CD4-positive, CD25-positive, alpha-beta regulatory T cell (primary cell): ENCODE measurements at regions not wholly inside any gene's neighbourhood (a gene's known extent, or its start where the extent isn't known, plus 50 kb on each side); places are given as distances from the start of the nearest gene placed in this dataset.
"Not testable (repeated sequence)": the region's sequence is repeated elsewhere in the genome, so short reads cannot be mapped to it uniquely, and the experiment has no call there.

Experiments used
- ATAC-seq, 2 donors: fragments of 150-1000 bp; cut with Tn5 transposase; one replicate each; pipeline ENCODE4 v1.10.0; 2021; ENCODE audit warnings: low read depth in 2 of 2, moderate number of reproducible peaks in 2 of 2, moderate library complexity in 1 of 2
- DNase-seq, 3 donors: peaks; one replicate each; pipeline versions ENCODE4 v3.0.0 to v3.0.0-alpha.2; 2012 to 2022; ENCODE audit warnings: mixed read lengths in 1 of 3
- H3K27ac ChIP-seq: one replicate; pipeline ENCODE4 v1.7.0; 2013; ENCODE audit warnings: mild to moderate bottlenecking, low read length; ENCODE audit not compliant: insufficient read depth, poor library complexity, severe bottlenecking
- H3K27me3 ChIP-seq: one replicate; pipeline ENCODE4 v1.7.0; 2013; ENCODE audit warnings: low read length; ENCODE audit not compliant: control insufficient read depth, insufficient read depth
- H3K36me3 ChIP-seq: one replicate; pipeline ENCODE4 v1.7.0; 2013; ENCODE audit warnings: mild to moderate bottlenecking, low read length, moderate library complexity; ENCODE audit not compliant: control insufficient read depth, insufficient read depth
- H3K4me1 ChIP-seq: 2 replicates; pipeline ENCODE4 v1.7.0; 2013; ENCODE audit warnings: mild to moderate bottlenecking, low read length; ENCODE audit not compliant: insufficient read depth, control insufficient read depth, poor library complexity, severe bottlenecking
- H3K4me3 ChIP-seq: one replicate; pipeline ENCODE4 v1.7.0; 2013; ENCODE audit warnings: low read depth, mild to moderate bottlenecking, low read length, moderate library complexity
- H3K9me3 ChIP-seq, 2 experiments: 1 replicate in 1 of 2; 2 replicates in 1 of 2; pipeline ENCODE4 v1.7.0; 2013; ENCODE audit warnings: low read length in 2 of 2, mild to moderate bottlenecking in 1 of 2, moderate library complexity in 1 of 2; ENCODE audit not compliant: control insufficient read depth in 2 of 2
- H3K27ac Mint-ChIP-seq, 3 donors: one replicate each; pipeline ENCODE4 v1.8.0; 2020 to 2022; ENCODE audit warnings: mild to moderate bottlenecking in 3 of 3, mixed read lengths in 3 of 3, moderate library complexity in 2 of 3
- H3K27me3 Mint-ChIP-seq: one replicate; pipeline ENCODE4 v1.8.0; 2022; ENCODE audit warnings: mild to moderate bottlenecking, mixed read lengths
- H3K36me3 Mint-ChIP-seq: one replicate; pipeline ENCODE4 v1.8.0; 2020; ENCODE audit warnings: mixed read lengths
- H3K4me1 Mint-ChIP-seq, 4 donors: one replicate each; pipeline ENCODE4 v1.8.0; 2020 to 2022; ENCODE audit warnings: mixed read lengths in 4 of 4, mild to moderate bottlenecking in 1 of 4
- H3K4me3 Mint-ChIP-seq, 4 donors: one replicate each; pipeline ENCODE4 v1.8.0; 2020 to 2022; ENCODE audit warnings: mild to moderate bottlenecking in 4 of 4, mixed read lengths in 4 of 4, moderate library complexity in 3 of 4
- H3K9me3 Mint-ChIP-seq, 7 donors: one replicate each; pipeline ENCODE4 v1.8.0; 2020 to 2022; ENCODE audit warnings: mixed read lengths in 7 of 7, mild to moderate bottlenecking in 3 of 7, moderate library complexity in 2 of 7

DNA sequence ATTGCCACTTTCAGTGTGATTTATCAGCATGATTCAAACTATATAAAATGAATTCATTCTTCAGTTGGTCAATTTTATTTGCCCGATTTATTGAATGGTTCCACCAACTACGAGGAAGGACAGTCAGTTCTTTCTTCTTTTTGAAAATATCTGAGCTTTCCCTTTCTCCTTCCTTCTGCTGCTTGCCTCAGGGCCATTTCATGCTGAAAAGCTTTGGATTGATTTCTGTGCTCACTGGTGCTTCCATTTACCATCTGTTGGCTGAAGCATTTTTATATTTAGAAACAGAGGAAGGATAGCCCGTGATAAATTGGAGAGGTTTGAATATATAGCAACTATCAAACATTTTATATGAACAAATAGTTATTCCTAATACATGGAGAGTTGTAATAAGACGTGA is 68.9 kb upstream of the ADAMTS5 start:
- no peaks in the 10 kb centered on the region for H3K4me1 Mint-ChIP-seq
- ATAC-seq = no peak
- H3K27me3 Mint-ChIP-seq = no peaks in the 10 kb centered on the region
- no peak overlapping the region for H3K27ac Mint-ChIP-seq
- H3K9me3 Mint-ChIP-seq = peaks cover 0 to 5% (median 3%) of the 10 kb centered on the region in 7 donors
- Histone ChIP-seq H3K27me3 (no peaks in the 10 kb centered on the region), H3K27ac (no peak overlapping the region), H3K9me3 (no peaks in the 10 kb centered on the region), H3K4me3 (no peak overlapping the region), H3K36me3 (no peaks in the 10 kb centered on the region), H3K4me1 (no peaks in the 10 kb centered on the region)
- H3K4me3 Mint-ChIP-seq = no peak overlapping the region
- no peaks in the 10 kb centered on the region for H3K36me3 Mint-ChIP-seq
- no peak for DNase-seq

- Histone ChIP-seq H3K4me3 (no peak overlapping the region), H3K27ac (no peak overlapping the region), H3K27me3 (no peaks in the 10 kb centered on the region), H3K36me3 (no peaks in the 10 kb centered on the region), H3K4me1 (no peaks in the 10 kb centered on the region), H3K9me3 (no peaks in the 10 kb centered on the region)
- Mint-ChIP-seq H3K27me3 (no peaks in the 10 kb centered on the region), H3K27ac (no peak overlapping the region), H3K9me3 (peaks cover 0 to 6% (median 4%) of the 10 kb centered on the region in 7 donors), H3K4me1 (no peaks in the 10 kb centered on the region), H3K36me3 (no peaks in the 10 kb centered on the region), H3K4me3 (no peak overlapping the region)
- DNase-seq = no peak
- ATAC-seq = no peak
These were observed 67.9 kb upstream of the ADAMTS5 start for GRCh38 chr21:27034796-27035195.

- no peaks in the 10 kb centered on the region for H3K9me3 ChIP-seq
- H3K4me1 Mint-ChIP-seq = no peaks in the 10 kb centered on the region
- H3K4me1 ChIP-seq = no peaks in the 10 kb centered on the region
- H3K27me3 ChIP-seq = no peaks in the 10 kb centered on the region
- no peak overlapping the region for H3K4me3 Mint-ChIP-seq
- DNase-seq (no peak), ATAC-seq (no peak)
- H3K36me3 Mint-ChIP-seq = no peaks in the 10 kb centered on the region
- H3K36me3 ChIP-seq = no peaks in the 10 kb centered on the region
- H3K27ac ChIP-seq = no peak overlapping the region
- H3K4me3 ChIP-seq = no peak overlapping the region
- H3K27ac Mint-ChIP-seq = no peak overlapping the region
- H3K9me3 Mint-ChIP-seq = peaks cover 0 to 6% (median 2%) of the 10 kb centered on the region in 7 donors
- H3K27me3 Mint-ChIP-seq = no peaks in the 10 kb centered on the region
These were observed 66.6 kb upstream of the ADAMTS5 start for GRCh38 chr21:27033471-27033870.

- no peaks in the 10 kb centered on the region for H3K27me3 ChIP-seq
- Mint-ChIP-seq H3K4me3 (no peak overlapping the region), H3K4me1 (no peaks in the 10 kb centered on the region)
These were observed 59.6 kb upstream of the ADAMTS5 start for GRCh38 chr21:27026501-27026900.

DNA sequence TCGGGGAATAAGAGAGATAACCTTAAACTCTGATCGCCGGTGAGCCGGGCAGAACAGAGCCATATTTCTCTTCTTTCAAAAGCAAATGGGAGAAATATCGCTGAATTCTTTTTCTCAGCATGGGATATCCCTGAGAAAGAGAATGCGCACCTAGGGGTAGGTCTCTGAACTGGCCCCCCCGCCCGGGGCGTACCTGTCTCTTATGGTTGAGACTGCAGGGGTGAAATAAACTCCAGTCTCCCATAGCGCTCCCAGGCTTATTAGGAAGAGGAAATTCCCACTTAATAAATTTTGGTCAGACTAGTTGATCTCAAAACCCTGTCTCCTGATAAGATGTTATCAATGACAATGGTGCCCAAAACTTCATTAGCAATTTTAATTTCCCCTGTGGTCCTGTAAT is 58.8 kb upstream of the ADAMTS5 start:
- not testable (repeated sequence) for H3K36me3 ChIP-seq, H3K27me3 ChIP-seq, H3K4me1 ChIP-seq, H3K27me3 Mint-ChIP-seq, ATAC-seq, H3K4me3 Mint-ChIP-seq, DNase-seq, H3K9me3 Mint-ChIP-seq, H3K9me3 ChIP-seq, H3K4me3 ChIP-seq, H3K27ac Mint-ChIP-seq, H3K4me1 Mint-ChIP-seq, H3K27ac ChIP-seq, H3K36me3 Mint-ChIP-seq

More at GRCh38 chr21:27026501-27026900, 59.6 kb upstream of the ADAMTS5 start:
- Mint-ChIP-seq H3K36me3 (no peaks in the 10 kb centered on the region), H3K27me3 (no peaks in the 10 kb centered on the region), H3K27ac (no peak overlapping the region), H3K9me3 (peaks cover 0 to 6% (median 3%) of the 10 kb centered on the region in 7 donors)
- Histone ChIP-seq H3K27ac (no peak overlapping the region), H3K36me3 (no peaks in the 10 kb centered on the region), H3K4me1 (no peaks in the 10 kb centered on the region), H3K4me3 (no peak overlapping the region), H3K9me3 (no peaks in the 10 kb centered on the region)
- ATAC-seq (no peak), DNase-seq (no peak)

GRCh38 chr21:27024971-27025370 is 58.1 kb upstream of the ADAMTS5 start:
- ATAC-seq (no peak), DNase-seq (no peak)
- H3K4me1 ChIP-seq = no peaks in the 10 kb centered on the region
- no peak overlapping the region for H3K27ac ChIP-seq
- peaks cover 0 to 4% (median 0%) of the 10 kb centered on the region in 7 donors for H3K9me3 Mint-ChIP-seq
- H3K4me3 ChIP-seq = no peak overlapping the region
- no peaks in the 10 kb centered on the region for H3K36me3 Mint-ChIP-seq
- H3K4me3 Mint-ChIP-seq = no peak overlapping the region
- no peaks in the 10 kb centered on the region for H3K4me1 Mint-ChIP-seq
- H3K27me3 ChIP-seq = no peaks in the 10 kb centered on the region
- H3K9me3 ChIP-seq = no peaks in the 10 kb centered on the region
- no peak overlapping the region for H3K27ac Mint-ChIP-seq
- H3K36me3 ChIP-seq = no peaks in the 10 kb centered on the region
- H3K27me3 Mint-ChIP-seq = no peaks in the 10 kb centered on the region

DNA sequence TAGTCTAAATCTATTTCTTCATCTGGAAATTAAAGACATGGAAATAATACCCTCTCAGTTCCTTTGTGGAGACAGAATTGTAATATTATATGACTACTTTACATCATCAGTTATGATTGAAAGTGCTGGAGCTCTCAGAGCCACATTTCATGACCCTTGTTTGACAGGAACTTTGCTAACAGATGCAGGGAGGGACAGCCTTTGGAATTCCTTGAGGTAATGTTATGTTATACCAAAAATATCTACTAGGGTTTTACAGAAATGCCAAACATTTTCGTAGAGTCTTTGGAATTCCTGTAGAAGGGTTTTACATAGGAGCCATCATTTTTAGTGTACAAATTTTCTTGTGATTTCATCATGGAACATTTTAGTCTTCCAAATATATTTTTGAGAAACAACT is 57.4 kb upstream of the ADAMTS5 start:
- H3K9me3 ChIP-seq = no peaks in the 10 kb centered on the region
- Mint-ChIP-seq H3K27ac (no peak overlapping the region), H3K27me3 (no peaks in the 10 kb centered on the region), H3K9me3 (peaks cover 0 to 4% (median 0%) of the 10 kb centered on the region in 7 donors), H3K36me3 (no peaks in the 10 kb centered on the region), H3K4me3 (no peak overlapping the region), H3K4me1 (no peaks in the 10 kb centered on the region)
- H3K27me3 ChIP-seq = no peaks in the 10 kb centered on the region
- ATAC-seq (no peak), DNase-seq (no peak)
- H3K4me1 ChIP-seq = no peaks in the 10 kb centered on the region
- H3K27ac ChIP-seq = no peak overlapping the region
- no peak overlapping the region for H3K4me3 ChIP-seq
- no peaks in the 10 kb centered on the region for H3K36me3 ChIP-seq

GRCh38 chr21:27023186-27023585 is 56.3 kb upstream of the ADAMTS5 start:
- peaks cover 0 to 4% (median 3%) of the 10 kb centered on the region in 7 donors for H3K9me3 Mint-ChIP-seq

More at GRCh38 chr21:27023186-27023585, 56.3 kb upstream of the ADAMTS5 start:
- H3K4me1 ChIP-seq = no peaks in the 10 kb centered on the region
- H3K36me3 ChIP-seq = no peaks in the 10 kb centered on the region
- no peak overlapping the region for H3K4me3 ChIP-seq
- no peak overlapping the region for H3K27ac ChIP-seq
- H3K27me3 ChIP-seq = no peaks in the 10 kb centered on the region
- H3K36me3 Mint-ChIP-seq = no peaks in the 10 kb centered on the region
- no peak overlapping the region for H3K4me3 Mint-ChIP-seq
- no peak for DNase-seq
- H3K9me3 ChIP-seq = peaks cover 0 to 2% of the 10 kb centered on the region in 2 experiments
- no peaks in the 10 kb centered on the region for H3K27me3 Mint-ChIP-seq
- no peak overlapping the region for H3K27ac Mint-ChIP-seq
- H3K4me1 Mint-ChIP-seq = no peaks in the 10 kb centered on the region
- no peak for ATAC-seq
